ENCODE measurements at regions not wholly inside any gene's neighbourhood (a gene's known extent, or its start where the extent isn't known, plus 50 kb on each side); places are given as distances from the start of the nearest gene placed in this dataset.

DNA sequence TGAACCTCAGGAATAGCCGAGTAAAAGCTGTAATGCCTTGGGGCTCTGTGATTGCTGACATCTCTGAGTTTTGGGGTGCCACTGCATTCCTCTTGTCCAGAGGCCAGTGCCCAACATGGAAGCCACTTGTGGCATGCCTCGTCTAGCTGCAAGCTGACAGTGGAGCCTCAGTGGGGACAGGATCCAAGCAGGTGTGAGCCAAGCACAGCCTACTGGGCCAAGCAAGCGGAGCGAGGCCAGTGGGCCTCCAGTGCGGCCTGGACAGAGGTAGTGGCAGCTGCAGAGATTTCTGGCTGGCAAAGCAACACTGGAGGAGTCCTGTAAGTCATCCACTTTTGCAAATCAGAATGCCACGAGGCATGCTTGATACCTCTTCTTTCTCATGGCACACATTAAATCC is 1038.2 kb upstream of the CNTN5 start:
- TF ChIP-seq, protein P1, sequence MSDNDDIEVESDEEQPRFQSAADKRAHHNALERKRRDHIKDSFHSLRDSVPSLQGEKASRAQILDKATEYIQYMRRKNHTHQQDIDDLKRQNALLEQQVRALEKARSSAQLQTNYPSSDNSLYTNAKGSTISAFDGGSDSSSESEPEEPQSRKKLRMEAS (IDR thresholded peaks at IDR 0.05; ENCODE audit: low read depth, low read length) = no peak
- TF ChIP-seq MYC (IDR thresholded peaks at IDR 0.05; ENCODE audit: low read depth, low read length) (no peak), POLR2A (IDR thresholded peaks at IDR 0.05; ENCODE audit: extremely low read depth, insufficient read length) (no peak)
- TF ChIP-seq, protein P2, sequence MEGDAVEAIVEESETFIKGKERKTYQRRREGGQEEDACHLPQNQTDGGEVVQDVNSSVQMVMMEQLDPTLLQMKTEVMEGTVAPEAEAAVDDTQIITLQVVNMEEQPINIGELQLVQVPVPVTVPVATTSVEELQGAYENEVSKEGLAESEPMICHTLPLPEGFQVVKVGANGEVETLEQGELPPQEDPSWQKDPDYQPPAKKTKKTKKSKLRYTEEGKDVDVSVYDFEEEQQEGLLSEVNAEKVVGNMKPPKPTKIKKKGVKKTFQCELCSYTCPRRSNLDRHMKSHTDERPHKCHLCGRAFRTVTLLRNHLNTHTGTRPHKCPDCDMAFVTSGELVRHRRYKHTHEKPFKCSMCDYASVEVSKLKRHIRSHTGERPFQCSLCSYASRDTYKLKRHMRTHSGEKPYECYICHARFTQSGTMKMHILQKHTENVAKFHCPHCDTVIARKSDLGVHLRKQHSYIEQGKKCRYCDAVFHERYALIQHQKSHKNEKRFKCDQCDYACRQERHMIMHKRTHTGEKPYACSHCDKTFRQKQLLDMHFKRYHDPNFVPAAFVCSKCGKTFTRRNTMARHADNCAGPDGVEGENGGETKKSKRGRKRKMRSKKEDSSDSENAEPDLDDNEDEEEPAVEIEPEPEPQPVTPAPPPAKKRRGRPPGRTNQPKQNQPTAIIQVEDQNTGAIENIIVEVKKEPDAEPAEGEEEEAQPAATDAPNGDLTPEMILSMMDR (IDR thresholded peaks at IDR 0.05; ENCODE audit: low read depth, low read length) = no peak
- DNase-seq (ENCODE audit: low read depth) = no peak
- no peak overlapping the region for H3K4me3 ChIP-seq (ENCODE audit: low read depth, low read length)

DNA sequence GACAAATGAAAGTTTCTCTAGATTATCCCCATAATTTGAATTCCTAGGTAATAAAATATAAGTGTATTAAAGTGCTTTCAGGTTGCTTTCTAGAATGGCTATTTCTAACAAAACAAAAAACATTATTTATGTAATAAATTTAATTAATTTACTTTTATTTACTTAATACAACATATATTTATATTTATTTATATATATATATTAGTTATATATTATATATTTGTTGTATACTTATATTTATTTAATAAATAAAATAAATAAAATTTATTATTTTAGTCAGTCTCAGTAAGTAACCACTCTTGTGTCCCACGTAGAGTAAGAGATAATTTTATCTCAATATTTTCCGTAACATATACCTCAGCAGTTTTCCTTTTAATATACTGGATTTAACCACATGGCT is 1031.6 kb upstream of the CNTN5 start:
- no peak for DNase-seq (ENCODE audit: low read depth)
- TF ChIP-seq, protein P2 (IDR thresholded peaks at IDR 0.05; ENCODE audit: low read depth, low read length) = no peak
- TF ChIP-seq, protein P1 (IDR thresholded peaks at IDR 0.05; ENCODE audit: low read depth, low read length) = no peak
- no peak overlapping the region for H3K4me3 ChIP-seq (ENCODE audit: low read depth, low read length)

- DNase-seq (ENCODE audit: low read depth) = no peak
- no peak for TF ChIP-seq MYC (IDR thresholded peaks at IDR 0.05; ENCODE audit: low read depth, low read length)
- TF ChIP-seq, protein P2 (IDR thresholded peaks at IDR 0.05; ENCODE audit: low read depth, low read length) = no peak
- no peak for TF ChIP-seq POLR2A (IDR thresholded peaks at IDR 0.05; ENCODE audit: extremely low read depth, insufficient read length)
- TF ChIP-seq, protein P1 (IDR thresholded peaks at IDR 0.05; ENCODE audit: low read depth, low read length) = no peak
Measured at GRCh38 chr11:97990162-97990920, 1030.4 kb upstream of the CNTN5 start.

GRCh38 chr11:97993562-97993961 is 1027.2 kb upstream of the CNTN5 start:
- TF ChIP-seq POLR2A (IDR thresholded peaks at IDR 0.05; ENCODE audit: extremely low read depth, insufficient read length) = no peak
- TF ChIP-seq, protein P1 (IDR thresholded peaks at IDR 0.05; ENCODE audit: low read depth, low read length) = no peak
- TF ChIP-seq, protein P2 (IDR thresholded peaks at IDR 0.05; ENCODE audit: low read depth, low read length) = no peak
- TF ChIP-seq MYC (IDR thresholded peaks at IDR 0.05; ENCODE audit: low read depth, low read length) = no peak
- H3K4me3 ChIP-seq (ENCODE audit: low read depth, low read length) = no peak overlapping the region
- DNase-seq (ENCODE audit: low read depth) = no peak

More at GRCh38 chr11:97990162-97990920, 1030.4 kb upstream of the CNTN5 start:
- H3K4me3 ChIP-seq (ENCODE audit: low read depth, low read length) = no peak overlapping the region

DNA sequence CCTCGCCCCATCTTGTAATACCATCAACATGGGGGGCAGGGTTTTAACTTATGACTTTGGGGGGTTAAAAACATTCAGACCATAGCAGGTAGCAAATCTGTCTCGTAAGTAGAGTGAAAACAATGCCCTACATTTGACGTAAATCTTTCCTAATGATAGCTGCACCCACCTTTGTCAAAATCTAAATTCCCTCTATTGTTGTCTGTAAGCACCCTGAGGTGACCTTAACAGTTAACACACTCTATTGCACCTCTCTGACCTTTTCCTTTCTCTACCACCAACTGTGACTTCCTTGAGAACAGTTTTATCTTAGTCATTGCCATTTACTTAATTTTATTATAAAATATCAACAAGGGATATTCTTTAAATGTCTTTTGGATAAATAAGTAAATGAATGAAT is 1024.9 kb upstream of the CNTN5 start:
- TF ChIP-seq, protein P2 (IDR thresholded peaks at IDR 0.05; ENCODE audit: low read depth, low read length) = no peak
- TF ChIP-seq, protein P1 (IDR thresholded peaks at IDR 0.05; ENCODE audit: low read depth, low read length) = no peak
- TF ChIP-seq MYC (IDR thresholded peaks at IDR 0.05; ENCODE audit: low read depth, low read length) (no peak), POLR2A (IDR thresholded peaks at IDR 0.05; ENCODE audit: extremely low read depth, insufficient read length) (no peak)
- H3K4me3 ChIP-seq (ENCODE audit: low read depth, low read length) = no peak overlapping the region
- no peak for DNase-seq (ENCODE audit: low read depth)

All from NB4 (cell line).